HEK293 (cell line): ENCODE measurements at regions not wholly inside any gene's neighbourhood (a gene's known extent, or its start where the extent isn't known, plus 50 kb on each side); places are given as distances from the start of the nearest gene placed in this dataset.

Source experiments
- CTCF ChIA-PET: fragments of 350-600 bp; formaldehyde crosslinking; extraction: SDS; loops from one replicate; lab custom pipeline; 2021; ENCODE audit warnings: antibody characterized with exemption; lab: Yijun Ruan, JAX
- POLR2A ChIA-PET: fragments of 300-600 bp; formaldehyde crosslinking; extraction: SDS; loops from one replicate; lab custom pipeline; 2020; ENCODE audit warnings: antibody characterized with exemption, inconsistent platforms; lab: Yijun Ruan, JAX
- H3K27ac ChIP-seq: fragments of 200-500 bp; sonication (Bioruptor generic); 2 replicates; pipeline ENCODE4 v1.5.1; 2014; ENCODE audit warnings: low read depth, low read length, control low read depth, inconsistent platforms; ENCODE audit errors: extremely low read depth
- H3K36me3 ChIP-seq, 2 experiments: fragments of 200-500 bp in 1 of 2; sonication (Bioruptor generic) in 1 of 2; 1 replicate in 1 of 2; 2 replicates in 1 of 2; pipeline ENCODE4 v1.5.1; 2014 to 2017; ENCODE audit warnings: inconsistent platforms in 2 of 2, low read length in 2 of 2; ENCODE audit not compliant: control insufficient read depth in 2 of 2, insufficient read depth in 1 of 2
- H3K4me1 ChIP-seq: fragments of 200-500 bp; sonication (Bioruptor generic); 2 replicates; pipeline ENCODE4 v1.5.1; 2014; ENCODE audit warnings: mild to moderate bottlenecking, low read length, inconsistent platforms; ENCODE audit not compliant: control insufficient read depth, insufficient read depth
- H3K4me3 ChIP-seq: 2 replicates; pipeline ENCODE4 v1.5.1; 2011; ENCODE audit warnings: low read depth, mild to moderate bottlenecking, control low read depth, low read length, moderate library complexity
- H3K9me3 ChIP-seq: fragments of 200-500 bp; sonication (Bioruptor generic); 2 replicates; pipeline ENCODE4 v1.5.1; 2014; ENCODE audit warnings: low read depth, low read length, inconsistent platforms; ENCODE audit not compliant: control insufficient read depth, insufficient read depth
- OVOL3 ChIP-seq: fragments of 450-650 bp; formaldehyde crosslinking; IDR thresholded peaks from 2 replicates; pipeline ENCODE4 v1.5.1; 2016; ENCODE audit warnings: missing biosample characterization, missing genetic modification characterization
- SCRT1 ChIP-seq: fragments of 450-650 bp; formaldehyde crosslinking; IDR thresholded peaks from 2 replicates; pipeline ENCODE4 v1.5.1; 2016; ENCODE audit warnings: missing biosample characterization, missing genetic modification characterization, borderline replicate concordance
- ZBTB49 ChIP-seq: fragments of 450-650 bp; formaldehyde crosslinking; IDR thresholded peaks from 2 replicates; pipeline ENCODE4 v1.5.1; 2016; ENCODE audit warnings: missing biosample characterization, missing genetic modification characterization, low read depth
- ZBTB8A ChIP-seq: fragments of 450-650 bp; formaldehyde crosslinking; IDR thresholded peaks from 2 replicates; pipeline ENCODE4 v1.5.1; 2016; ENCODE audit warnings: missing biosample characterization, missing genetic modification characterization
- ZNF155 ChIP-seq: fragments of 450-650 bp; formaldehyde crosslinking; IDR thresholded peaks from 2 replicates; pipeline ENCODE4 v1.5.1; 2016; ENCODE audit warnings: missing biosample characterization, missing genetic modification characterization
- ZNF202 ChIP-seq: fragments of 450-650 bp; formaldehyde crosslinking; IDR thresholded peaks from 2 replicates; pipeline ENCODE4 v1.5.1; 2016; ENCODE audit warnings: missing biosample characterization, missing genetic modification characterization, borderline replicate concordance
- ZNF211 ChIP-seq: fragments of 450-650 bp; formaldehyde crosslinking; IDR thresholded peaks from 2 replicates; pipeline ENCODE4 v1.5.1; 2016; ENCODE audit warnings: low read depth, missing biosample characterization, missing genetic modification characterization
- ZNF266 ChIP-seq: fragments of 450-650 bp; formaldehyde crosslinking; IDR thresholded peaks from 2 replicates; pipeline ENCODE4 v1.5.1; 2016; ENCODE audit warnings: missing biosample characterization, missing genetic modification characterization, low read depth
- ZNF311 ChIP-seq: fragments of 450-650 bp; formaldehyde crosslinking; IDR thresholded peaks from 2 replicates; pipeline ENCODE4 v1.5.1; 2017; ENCODE audit warnings: missing biosample characterization, missing genetic modification characterization, borderline replicate concordance
- ZNF404 ChIP-seq: fragments of 450-650 bp; formaldehyde crosslinking; IDR thresholded peaks from 2 replicates; pipeline ENCODE4 v1.5.1; 2017; ENCODE audit warnings: missing biosample characterization, missing genetic modification characterization
- ZNF426 ChIP-seq: fragments of 450-650 bp; formaldehyde crosslinking; IDR thresholded peaks from 2 replicates; pipeline ENCODE4 v1.5.1; 2017; ENCODE audit warnings: missing biosample characterization, missing genetic modification characterization, mild to moderate bottlenecking, inconsistent platforms, moderate library complexity
- ZNF449 ChIP-seq: fragments of 450-650 bp; formaldehyde crosslinking; IDR thresholded peaks from 2 replicates; pipeline ENCODE4 v1.5.1; 2017; ENCODE audit warnings: missing biosample characterization, mild to moderate bottlenecking, missing genetic modification characterization, moderate library complexity
- ZNF785 ChIP-seq: fragments of 450-650 bp; formaldehyde crosslinking; IDR thresholded peaks from 2 replicates; pipeline ENCODE4 v1.5.1; 2016; ENCODE audit warnings: missing biosample characterization, missing genetic modification characterization
- ZNF792 ChIP-seq: fragments of 450-650 bp; formaldehyde crosslinking; IDR thresholded peaks from 2 replicates; pipeline ENCODE4 v1.5.1; 2016; ENCODE audit warnings: missing biosample characterization, missing genetic modification characterization
- TF ChIP-seq, protein P1 (sequence below): fragments of 450-650 bp; formaldehyde crosslinking; IDR thresholded peaks from 2 replicates; pipeline ENCODE4 v1.5.1; 2016; ENCODE audit warnings: missing biosample characterization, missing genetic modification characterization
- TF ChIP-seq, protein P2 (sequence below): fragments of 450-650 bp; formaldehyde crosslinking; conservative IDR thresholded peaks from 2 replicates; pipeline ENCODE4 v1.5.1; 2016; ENCODE audit warnings: low read depth, missing biosample characterization, missing genetic modification characterization

GRCh38 chr2:172204309-172204708 lies 101.6 kb upstream of the DLX2 start (continued):
- no peak for TF ChIP-seq ZNF449 (tag by site-specific recombination)
- TF ChIP-seq OVOL3 = no peak
- no peak for TF ChIP-seq ZNF266 (tag by site-specific recombination)
- no peak for TF ChIP-seq ZNF155

- Histone ChIP-seq H3K4me1 (no peaks in the 10 kb centered on the region), H3K4me3 (no peak overlapping the region), H3K27ac (no peak overlapping the region), H3K36me3 (no peaks in the 10 kb centered on the region), H3K9me3 (no peaks in the 10 kb centered on the region)
- no peak for TF ChIP-seq SCRT1 (tag by site-specific recombination)
- no peak for TF ChIP-seq ZNF311
- TF ChIP-seq, protein P1, sequence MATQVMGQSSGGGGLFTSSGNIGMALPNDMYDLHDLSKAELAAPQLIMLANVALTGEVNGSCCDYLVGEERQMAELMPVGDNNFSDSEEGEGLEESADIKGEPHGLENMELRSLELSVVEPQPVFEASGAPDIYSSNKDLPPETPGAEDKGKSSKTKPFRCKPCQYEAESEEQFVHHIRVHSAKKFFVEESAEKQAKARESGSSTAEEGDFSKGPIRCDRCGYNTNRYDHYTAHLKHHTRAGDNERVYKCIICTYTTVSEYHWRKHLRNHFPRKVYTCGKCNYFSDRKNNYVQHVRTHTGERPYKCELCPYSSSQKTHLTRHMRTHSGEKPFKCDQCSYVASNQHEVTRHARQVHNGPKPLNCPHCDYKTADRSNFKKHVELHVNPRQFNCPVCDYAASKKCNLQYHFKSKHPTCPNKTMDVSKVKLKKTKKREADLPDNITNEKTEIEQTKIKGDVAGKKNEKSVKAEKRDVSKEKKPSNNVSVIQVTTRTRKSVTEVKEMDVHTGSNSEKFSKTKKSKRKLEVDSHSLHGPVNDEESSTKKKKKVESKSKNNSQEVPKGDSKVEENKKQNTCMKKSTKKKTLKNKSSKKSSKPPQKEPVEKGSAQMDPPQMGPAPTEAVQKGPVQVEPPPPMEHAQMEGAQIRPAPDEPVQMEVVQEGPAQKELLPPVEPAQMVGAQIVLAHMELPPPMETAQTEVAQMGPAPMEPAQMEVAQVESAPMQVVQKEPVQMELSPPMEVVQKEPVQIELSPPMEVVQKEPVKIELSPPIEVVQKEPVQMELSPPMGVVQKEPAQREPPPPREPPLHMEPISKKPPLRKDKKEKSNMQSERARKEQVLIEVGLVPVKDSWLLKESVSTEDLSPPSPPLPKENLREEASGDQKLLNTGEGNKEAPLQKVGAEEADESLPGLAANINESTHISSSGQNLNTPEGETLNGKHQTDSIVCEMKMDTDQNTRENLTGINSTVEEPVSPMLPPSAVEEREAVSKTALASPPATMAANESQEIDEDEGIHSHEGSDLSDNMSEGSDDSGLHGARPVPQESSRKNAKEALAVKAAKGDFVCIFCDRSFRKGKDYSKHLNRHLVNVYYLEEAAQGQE (tag by site-specific recombination) = no peak
- TF ChIP-seq, protein P2, sequence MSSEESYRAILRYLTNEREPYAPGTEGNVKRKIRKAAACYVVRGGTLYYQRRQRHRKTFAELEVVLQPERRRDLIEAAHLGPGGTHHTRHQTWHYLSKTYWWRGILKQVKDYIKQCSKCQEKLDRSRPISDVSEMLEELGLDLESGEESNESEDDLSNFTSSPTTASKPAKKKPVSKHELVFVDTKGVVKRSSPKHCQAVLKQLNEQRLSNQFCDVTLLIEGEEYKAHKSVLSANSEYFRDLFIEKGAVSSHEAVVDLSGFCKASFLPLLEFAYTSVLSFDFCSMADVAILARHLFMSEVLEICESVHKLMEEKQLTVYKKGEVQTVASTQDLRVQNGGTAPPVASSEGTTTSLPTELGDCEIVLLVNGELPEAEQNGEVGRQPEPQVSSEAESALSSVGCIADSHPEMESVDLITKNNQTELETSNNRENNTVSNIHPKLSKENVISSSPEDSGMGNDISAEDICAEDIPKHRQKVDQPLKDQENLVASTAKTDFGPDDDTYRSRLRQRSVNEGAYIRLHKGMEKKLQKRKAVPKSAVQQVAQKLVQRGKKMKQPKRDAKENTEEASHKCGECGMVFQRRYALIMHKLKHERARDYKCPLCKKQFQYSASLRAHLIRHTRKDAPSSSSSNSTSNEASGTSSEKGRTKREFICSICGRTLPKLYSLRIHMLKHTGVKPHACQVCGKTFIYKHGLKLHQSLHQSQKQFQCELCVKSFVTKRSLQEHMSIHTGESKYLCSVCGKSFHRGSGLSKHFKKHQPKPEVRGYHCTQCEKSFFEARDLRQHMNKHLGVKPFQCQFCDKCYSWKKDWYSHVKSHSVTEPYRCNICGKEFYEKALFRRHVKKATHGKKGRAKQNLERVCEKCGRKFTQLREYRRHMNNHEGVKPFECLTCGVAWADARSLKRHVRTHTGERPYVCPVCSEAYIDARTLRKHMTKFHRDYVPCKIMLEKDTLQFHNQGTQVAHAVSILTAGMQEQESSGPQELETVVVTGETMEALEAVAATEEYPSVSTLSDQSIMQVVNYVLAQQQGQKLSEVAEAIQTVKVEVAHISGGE (tag by site-specific recombination) = no peak
- no peak for TF ChIP-seq ZNF202 (tag by site-specific recombination)
- TF ChIP-seq ZNF211 (tag by site-specific recombination) = no peak
- no peak for TF ChIP-seq ZNF792 (tag by site-specific recombination)
- TF ChIP-seq ZNF404 = no peak
- no peak for TF ChIP-seq ZNF785 (tag by site-specific recombination)
- TF ChIP-seq ZNF426 (tag by site-specific recombination) = no peak
- TF ChIP-seq ZBTB8A (tag by site-specific recombination) = no peak
- no peak for TF ChIP-seq ZBTB49
- ChIA-PET CTCF (interaction anchor here (0.6 to 2.5 kb wide), 2 partner anchors 95 to 257 kb away, joined by 3 to 9 read pairs; no protein-coding TSS in a partner anchor), POLR2A (no interaction called here)
These were observed 102.1 kb upstream of the DLX2 start for GRCh38 chr2:172204762-172205161.
